CD4-positive, alpha-beta T cell treated with Interleukin-12 subunit alpha and Interleukin-12 subunit beta, for 1 hour (primary cell): ENCODE measurements at regions not wholly inside any gene's neighbourhood (a gene's known extent, or its start where the extent isn't known, plus 50 kb on each side); places are given as distances from the start of the nearest gene placed in this dataset.

Experiments
- DNase-seq: peaks from one replicate; pipeline ENCODE4 v3.0.0-alpha.2; 2020

DNA sequence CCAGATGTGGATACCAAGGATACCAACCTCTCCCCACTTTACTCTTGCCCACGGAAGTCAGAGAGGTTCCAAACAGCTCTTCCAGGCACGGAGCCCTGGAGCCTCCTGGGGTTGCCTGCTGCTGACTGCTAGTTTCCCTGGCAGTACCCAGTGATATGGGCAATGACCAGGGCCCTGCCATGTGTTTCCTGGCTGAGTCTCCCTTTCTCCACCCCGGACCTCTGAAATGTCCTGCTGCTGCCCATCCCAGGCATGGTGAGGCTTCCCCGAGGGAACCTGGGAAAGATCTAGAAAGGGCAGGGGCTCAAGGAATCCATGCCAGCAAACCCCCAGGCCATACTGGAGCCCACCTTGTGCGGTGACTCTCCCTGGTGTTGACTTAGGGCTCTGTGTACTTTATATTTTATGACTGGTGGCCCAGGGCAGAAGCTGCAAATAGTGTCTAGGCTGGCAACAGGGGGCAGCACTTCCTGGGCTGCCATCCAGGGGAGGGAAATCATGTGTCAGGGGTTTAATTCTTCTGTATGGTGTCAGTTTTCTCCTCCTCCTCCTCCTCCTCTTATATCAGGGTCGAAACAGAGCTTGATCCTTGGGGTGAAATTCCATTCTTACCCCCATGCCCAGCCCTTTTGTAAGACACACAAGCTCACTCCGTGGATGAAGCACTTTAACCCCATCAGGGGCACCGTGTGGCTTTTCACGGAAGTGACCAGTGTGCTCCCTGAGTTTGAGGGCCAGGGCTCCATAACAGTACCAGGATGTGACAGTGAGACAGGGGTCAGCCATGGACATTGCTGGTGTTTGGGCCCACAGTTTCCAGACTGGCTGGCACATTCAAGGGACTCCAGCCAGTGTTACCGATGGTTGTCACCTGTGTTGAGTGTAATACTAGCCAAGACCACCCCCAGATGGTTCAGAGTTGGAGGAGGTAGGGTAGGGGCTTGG lies 62.4 kb upstream of the GDF10 start:
- no peak for DNase-seq

DNA sequence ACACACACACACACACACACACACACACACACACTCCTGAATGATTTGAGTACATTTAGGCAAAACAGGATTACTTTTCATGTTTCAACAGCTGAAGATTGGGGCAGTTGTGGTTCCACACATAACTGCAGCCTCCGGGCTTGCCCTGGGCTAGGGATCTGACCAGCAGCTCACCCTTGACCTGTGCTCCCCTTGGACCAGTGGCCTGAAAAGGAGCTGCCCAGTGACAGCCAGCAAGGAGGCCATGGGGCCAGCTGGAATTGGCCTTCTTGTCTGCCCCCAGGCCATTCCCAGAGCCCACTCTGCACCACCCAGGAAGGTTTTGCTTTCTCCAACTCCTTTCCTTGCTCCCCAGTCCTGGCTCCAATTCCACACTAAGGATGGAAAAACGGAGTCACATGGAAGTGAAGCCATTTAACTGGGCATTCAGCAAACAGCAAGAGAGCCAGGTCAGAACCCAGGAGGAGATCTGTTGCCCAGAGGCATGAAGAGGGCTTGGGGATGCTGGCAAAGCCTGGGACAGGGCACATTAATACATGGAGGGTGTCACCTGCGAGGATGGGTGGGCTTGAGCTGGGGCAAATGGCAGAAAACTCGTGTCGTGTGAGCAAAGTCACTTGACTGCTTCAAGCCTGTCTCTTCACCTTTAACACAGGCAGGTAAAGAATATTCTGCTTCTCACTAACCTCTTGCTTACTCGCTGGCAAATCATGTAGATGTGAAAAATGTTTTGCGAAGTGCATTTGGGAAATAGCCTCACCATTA lies 61.5 kb upstream of the GDF10 start:
- no peak for DNase-seq

GRCh38 chr10:47239211-47239610 lies 60.8 kb upstream of the GDF10 start:
- no peak for DNase-seq

- DNase-seq: no peak
Measured at GRCh38 chr10:47240173-47240572, 59.8 kb upstream of the GDF10 start.

DNA sequence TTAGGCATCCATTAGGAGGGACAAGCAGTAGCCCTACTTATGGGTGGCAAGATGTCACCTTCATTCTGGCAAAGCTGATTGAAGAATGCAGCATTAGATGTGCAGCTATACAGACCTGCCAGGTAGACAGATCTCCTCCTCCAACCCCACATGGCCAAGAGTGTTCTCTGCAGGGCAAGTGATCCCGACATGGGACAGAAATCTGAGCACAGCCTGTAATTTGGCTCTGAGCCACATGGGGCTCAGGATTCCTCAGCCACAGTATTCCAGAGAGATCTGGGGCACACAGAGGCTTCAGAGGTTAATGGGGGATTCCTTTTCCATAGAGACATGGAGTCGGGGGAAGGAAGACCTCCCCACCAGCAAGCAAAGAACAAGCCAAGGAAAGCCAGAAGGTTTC lies 58.7 kb upstream of the GDF10 start:
- DNase-seq: no peak

DNA sequence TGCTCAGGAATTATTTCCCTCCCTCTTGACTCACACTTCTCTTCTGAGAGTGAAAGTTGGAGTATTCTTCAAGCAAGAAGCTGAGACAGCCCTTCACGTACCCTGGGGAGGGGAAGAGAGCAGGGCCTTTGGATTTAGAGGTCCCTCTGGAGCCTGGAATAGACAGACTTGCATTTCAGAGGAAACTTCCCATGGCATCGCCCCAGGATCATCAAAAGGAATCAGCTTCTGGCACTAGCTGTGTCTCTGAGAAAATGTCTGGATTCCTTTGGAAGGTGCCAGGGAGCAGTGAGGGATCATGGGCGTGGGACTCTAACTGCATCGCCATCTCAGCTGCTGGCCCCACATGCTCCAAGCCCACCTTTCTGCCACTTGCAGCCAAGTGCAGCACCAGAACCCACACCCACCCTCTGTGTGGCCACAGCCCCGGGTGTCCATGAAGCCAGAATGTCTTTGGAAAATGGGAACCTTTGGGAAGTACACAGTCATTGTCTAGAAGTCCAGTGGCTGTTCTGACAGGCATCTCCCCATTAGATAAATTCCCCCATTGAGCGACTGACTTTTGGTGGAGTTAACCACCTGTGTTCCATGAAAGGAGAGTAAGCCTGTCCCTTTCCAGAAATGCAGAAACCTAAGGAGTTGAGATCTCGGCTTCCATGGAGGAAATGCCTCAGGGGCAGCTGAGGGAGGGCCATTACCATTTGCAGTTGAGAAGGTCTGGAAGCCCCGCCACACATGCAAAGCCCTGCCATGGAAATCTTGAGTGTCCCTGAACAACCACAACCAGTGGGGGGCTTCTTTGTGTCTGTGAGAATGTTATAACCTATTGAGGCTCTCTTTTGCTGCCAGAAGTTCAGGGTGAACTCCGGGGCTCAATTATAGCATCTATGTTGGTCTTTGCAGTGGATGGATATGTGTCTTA lies 57.8 kb upstream of the GDF10 start:
- DNase-seq: no peak

DNA sequence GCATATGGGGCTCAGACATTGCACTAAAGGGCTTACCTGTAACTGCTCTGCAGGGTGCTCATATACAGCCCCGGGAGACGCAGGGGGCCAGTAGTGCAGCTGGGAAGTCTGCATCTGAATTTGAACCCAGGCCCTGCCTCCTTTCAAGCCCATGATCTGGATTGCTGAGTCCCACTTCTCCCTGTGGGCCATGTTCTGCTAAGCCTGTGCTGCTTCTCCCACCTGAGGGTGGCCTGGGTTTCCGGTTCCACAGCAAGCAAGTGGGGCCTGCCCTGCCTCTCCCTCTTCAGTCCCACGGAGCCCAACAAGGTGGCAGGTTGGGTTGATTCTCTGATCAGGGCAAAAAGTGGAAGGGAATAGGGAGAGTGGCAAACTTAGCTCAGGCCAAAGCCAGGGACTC lies 56.6 kb upstream of the GDF10 start:
- DNase-seq: no peak

GRCh38 chr10:47243791-47244190 lies 56.2 kb upstream of the GDF10 start:
- DNase-seq: no peak

GRCh38 chr10:47244560-47245500 lies 55.2 kb upstream of the GDF10 start:
- no peak for DNase-seq

DNA sequence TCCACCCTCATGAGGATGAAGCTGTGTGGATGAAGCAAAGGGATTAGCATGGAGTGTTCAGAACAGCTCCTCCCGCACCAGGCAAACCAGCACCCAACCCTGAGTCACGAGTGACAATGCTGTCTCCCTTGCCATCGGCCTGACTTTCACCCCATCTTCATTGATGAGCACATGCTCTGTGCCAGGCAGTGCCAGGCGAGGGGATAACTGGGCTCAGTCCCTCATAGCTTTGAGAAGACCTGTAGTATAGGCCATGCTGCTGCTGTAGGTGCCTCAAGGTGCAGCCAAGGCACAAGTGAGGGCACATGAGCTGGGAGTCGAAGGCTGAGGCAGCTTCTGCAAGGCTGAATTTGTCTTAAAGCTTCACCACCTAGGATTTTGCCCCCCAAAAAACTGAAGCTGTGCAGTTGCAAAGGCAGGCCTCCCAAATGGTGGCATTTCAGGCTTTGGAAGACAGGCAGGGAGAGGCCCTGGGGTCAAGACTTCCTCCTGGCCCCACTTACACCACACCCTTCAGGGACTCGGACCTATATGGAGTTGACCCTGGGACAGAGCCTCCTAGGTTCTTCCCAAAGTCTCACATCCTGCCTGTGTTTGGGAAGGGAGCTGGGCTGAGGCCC lies 54.2 kb upstream of the GDF10 start:
- DNase-seq: no peak

- DNase-seq: no peak
Measured at GRCh38 chr10:47246406-47247147, 53.4 kb upstream of the GDF10 start.

- no peak for DNase-seq
Measured at GRCh38 chr10:47247148-47248059, 52.6 kb upstream of the GDF10 start.

DNA sequence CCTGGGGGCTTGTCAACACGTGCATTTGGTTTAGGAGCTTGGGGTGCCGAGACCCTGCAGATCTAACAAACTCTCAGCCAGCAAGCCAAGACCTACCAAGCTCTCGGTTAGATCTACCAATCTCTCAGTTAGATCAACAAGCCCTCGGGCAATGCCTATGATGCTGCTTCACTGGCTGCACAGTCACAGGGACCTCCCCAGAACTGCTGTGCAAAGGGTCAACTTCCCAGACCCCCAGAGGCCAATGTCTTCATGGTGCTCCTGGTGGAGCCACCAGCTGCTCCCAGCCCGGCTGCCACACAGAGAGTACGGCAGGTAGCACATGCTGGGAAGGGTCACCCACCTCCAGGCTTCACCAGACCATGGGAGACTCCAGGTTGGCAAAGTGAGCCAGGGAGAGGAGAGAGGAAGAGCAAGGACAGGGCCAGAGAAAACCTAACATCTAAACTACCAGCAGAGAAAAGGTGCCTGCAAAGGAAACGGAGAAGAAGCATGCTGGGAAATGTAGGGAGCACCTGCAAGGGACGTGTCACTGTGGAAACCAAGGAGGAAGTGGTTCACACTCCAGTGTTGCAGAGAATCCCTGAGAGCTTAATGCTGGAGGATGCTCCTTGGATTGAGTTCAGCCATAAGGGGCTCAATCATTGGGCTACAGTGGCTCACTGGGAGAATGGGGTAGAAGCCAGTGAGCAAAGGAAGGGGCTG lies 51.5 kb upstream of the GDF10 start:
- no peak for DNase-seq

DNA sequence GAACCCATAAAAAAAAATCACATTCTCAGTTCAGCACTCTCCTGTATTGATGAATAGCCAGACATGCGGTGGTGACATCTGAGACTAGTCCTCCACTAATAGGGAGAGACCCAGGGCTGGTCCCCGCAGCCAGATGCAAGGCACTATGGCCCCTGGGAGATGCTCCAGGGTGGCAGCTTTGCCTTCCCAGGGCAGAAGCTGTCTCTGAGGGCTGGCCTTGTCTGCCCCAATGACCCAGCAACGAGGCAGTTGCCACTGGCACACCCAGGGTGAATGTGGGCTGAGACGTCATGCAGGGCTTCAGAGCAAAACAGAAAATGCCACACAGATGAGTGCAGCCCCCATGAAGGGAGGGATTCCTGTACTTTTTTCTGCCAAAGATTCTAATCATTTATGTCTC lies 50.1 kb upstream of the GDF10 start:
- DNase-seq: no peak
